GM12878 (cell line): ENCODE measurements at regions not wholly inside any gene's neighbourhood (a gene's known extent, or its start where the extent isn't known, plus 50 kb on each side); places are given as distances from the start of the nearest gene placed in this dataset.

Experiments used
- ATAC-seq: fragments of 200-7000 bp; cut with Tn5 transposase; 3 replicates; pipeline ENCODE4 v1.9.1; 2020; ENCODE audit warnings: mild to moderate bottlenecking, moderate library complexity
- BruUV-seq: library from RNA; stranded (reverse); fragments of 400-500 nt; replicated peaks from 2 replicates; lab custom pipeline; 2021; lab: Mats Ljungman, UMichigan
- CTCF ChIA-PET: fragments of 300-600 bp; sonication (Branson Sonifier 250); formaldehyde crosslinking; extraction: SDS; loops from one replicate; lab custom pipeline; 2021; ENCODE audit warnings: inconsistent platforms; lab: Yijun Ruan, JAX
- POLR2A ChIA-PET: fragments of 350-600 bp; formaldehyde crosslinking; extraction: SDS; loops from one replicate; lab custom pipeline; 2021; ENCODE audit warnings: inconsistent platforms; lab: Charles Lee
- RAD21 ChIA-PET: fragments of 300-600 bp; sonication (Branson Sonifier 250); formaldehyde crosslinking; loops from one replicate; lab custom pipeline; 2023; ENCODE audit warnings: antibody characterized with exemption; ENCODE audit not compliant: unreplicated experiment; lab: Charles Lee
- SMC1A ChIA-PET: fragments of 300-600 bp; sonication (Branson Sonifier 250); formaldehyde crosslinking; loops from one replicate; lab custom pipeline; 2023; ENCODE audit not compliant: unreplicated experiment, uncharacterized antibody; lab: Charles Lee
- DNase-seq: peaks from one replicate; pipeline ENCODE4 v3.0.0-alpha.2; 2011; ENCODE audit warnings: low read depth, low spot score
- FAIRE-seq: peaks from 3 replicates; lab custom pipeline; 2011; peaks lifted over from hg19 to GRCh38; lab: Jason Lieb, UNC
- H2AFZ ChIP-seq: 2 replicates; pipeline ENCODE4 v1.6.0; 2011; ENCODE audit warnings: low read depth, low read length, control low read depth; ENCODE audit not compliant: control insufficient read depth
- H3K27ac ChIP-seq: 2 replicates; pipeline ENCODE4 v1.5.1; 2011; ENCODE audit warnings: control low read depth; ENCODE audit not compliant: control insufficient read depth, insufficient read depth
- H3K27me3 ChIP-seq, 2 experiments: replicated peaks in 1 of 2; 2 replicates each; pipeline versions ENCODE4 v1.6.0 to v1.6.1; 2011; ENCODE audit warnings: low read length in 1 of 2; ENCODE audit not compliant: control insufficient read depth in 2 of 2, insufficient read depth in 2 of 2
- H3K36me3 ChIP-seq, 2 experiments: 2 replicates each; pipeline ENCODE4 v1.5.1; 2011; ENCODE audit warnings: low read length in 1 of 2; ENCODE audit not compliant: control insufficient read depth in 2 of 2, insufficient read depth in 2 of 2
- H3K4me1 ChIP-seq: 2 replicates; pipeline ENCODE4 v1.6.1; 2011; ENCODE audit warnings: mild to moderate bottlenecking, low read length, moderate library complexity, mixed read lengths; ENCODE audit not compliant: control insufficient read depth, insufficient read depth
- H3K4me2 ChIP-seq: 2 replicates; pipeline ENCODE4 v1.6.0; 2011; ENCODE audit warnings: control low read depth; ENCODE audit not compliant: control insufficient read depth, insufficient read depth
- H3K4me3 ChIP-seq: fragments of 200-600 bp; sonication (generic); 2 replicates; pipeline ENCODE4 v1.5.1; 2016
- H3K79me2 ChIP-seq: 2 replicates; pipeline ENCODE4 v1.6.0; 2011; ENCODE audit warnings: low read length; ENCODE audit not compliant: control insufficient read depth, insufficient read depth
- H3K9ac ChIP-seq: 2 replicates; pipeline ENCODE4 v1.8.0; 2011; ENCODE audit warnings: low read length, control low read depth, mixed read lengths; ENCODE audit not compliant: control insufficient read depth, insufficient read depth
- H3K9me3 ChIP-seq: replicated peaks from 3 replicates; pipeline ENCODE4 v1.5.1; 2011; ENCODE audit warnings: mild to moderate bottlenecking, low read length; ENCODE audit not compliant: control insufficient read depth, insufficient read depth
- H4K20me1 ChIP-seq: 2 replicates; pipeline ENCODE4 v1.6.0; 2011; ENCODE audit not compliant: control insufficient read depth, insufficient read depth
- CHD2 ChIP-seq: IDR thresholded peaks from 2 replicates; pipeline ENCODE4 v1.6.1; 2011; ENCODE audit warnings: low read depth, low read length, improper control_type of control experiment, borderline replicate concordance
- JUND ChIP-seq: IDR thresholded peaks from 2 replicates; pipeline ENCODE4 v1.6.1; 2012; ENCODE audit warnings: low read depth, mild to moderate bottlenecking, low read length, improper control_type of control experiment, moderate library complexity
- KDM1A ChIP-seq: fragments of 200-600 bp; sonication (generic); IDR thresholded peaks from 2 replicates; pipeline ENCODE4 v1.6.1; 2016; ENCODE audit warnings: borderline replicate concordance
- YY1 ChIP-seq: IDR thresholded peaks from 2 replicates; pipeline ENCODE4 v1.6.1; 2011; ENCODE audit warnings: low read depth, mild to moderate bottlenecking, low read length
- WGBS: methylation state at CpG from one replicate; pipeline ENCODE4 v1.1.6; 2016; ENCODE audit warnings: low lambda C conversion rate; ENCODE audit not compliant: insufficient replicate concordance, insufficient coverage; ENCODE audit errors: missing lambda C conversion rate; 5-methylcytosine and 5-hydroxymethylcytosine counted together
- in situ Hi-C: fragments of 300-500 bp; cut with MboI; formaldehyde crosslinking; loops from 9 replicates; pipeline ENCODE4 v1.14.3; 2018; ENCODE audit warnings: mixed read lengths
- intact Hi-C: fragments of 100-400 bp; cut with micrococcal nuclease; formaldehyde crosslinking; loops from one replicate; pipeline ENCODE4 v1.14.2; 2022; ENCODE audit not compliant: unreplicated experiment
- TF ChIP-seq, protein P1 (sequence below): fragments of 450-650 bp; IDR thresholded peaks from 2 replicates; pipeline ENCODE4 v1.6.1; 2017; ENCODE audit warnings: antibody characterized with exemption, mild to moderate bottlenecking, moderate library complexity
- TF ChIP-seq, protein P2 (sequence below): IDR thresholded peaks from 2 replicates; pipeline ENCODE4 v1.6.1; 2012; ENCODE audit warnings: mild to moderate bottlenecking, low read depth, low read length

DNA sequence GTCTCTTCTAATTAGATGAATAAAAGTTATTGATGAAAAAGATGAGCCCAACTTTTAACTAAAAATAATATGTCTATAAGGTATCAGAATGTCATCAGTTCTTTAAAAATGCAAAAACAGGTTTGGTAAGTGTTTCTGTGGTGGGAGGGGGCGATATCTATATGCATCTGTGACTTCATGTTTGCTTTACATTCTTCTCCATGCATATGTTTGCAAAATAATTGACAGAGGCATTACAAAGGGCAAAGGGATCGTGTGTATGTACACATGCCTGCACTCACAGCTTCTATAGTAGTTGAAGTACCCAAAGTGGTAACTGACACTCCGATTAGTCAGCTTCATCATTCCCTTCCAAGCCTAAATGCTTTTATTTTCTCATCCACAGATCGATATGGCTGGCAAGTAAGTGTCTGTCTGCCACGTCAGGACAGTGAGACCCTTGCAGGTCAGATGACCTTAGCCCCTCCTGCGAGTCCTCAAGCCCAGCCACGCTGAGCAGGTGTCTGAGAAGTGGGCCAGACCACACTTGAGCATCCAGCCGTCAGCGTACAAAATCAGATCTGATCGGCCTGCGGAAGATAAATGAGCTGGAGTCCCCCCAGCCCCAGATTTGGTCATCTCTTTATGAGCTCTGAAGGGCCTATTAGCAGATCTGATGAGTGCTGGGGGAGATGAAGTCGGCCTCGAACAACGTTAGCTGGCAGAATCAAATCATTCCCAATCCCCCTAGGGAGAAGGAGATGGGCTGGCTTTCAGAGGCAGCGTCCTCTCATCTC lies 369.1 kb downstream of the MAFB start:
- Histone ChIP-seq H3K27me3 (peaks cover 0 to 2% of the 10 kb centered on the region in 2 experiments; a peak in 1 of 4 replicates), H2AFZ (no peak overlapping the region), H3K4me2 (no peak overlapping the region), H3K36me3 (no peaks in the 10 kb centered on the region), H3K9ac (no peak overlapping the region), H3K4me1 (no peaks in the 10 kb centered on the region), H3K4me3 (no peak overlapping the region), H4K20me1 (no peaks in the 10 kb centered on the region), H3K79me2 (no peaks in the 10 kb centered on the region), H3K9me3 (no peaks in the 10 kb centered on the region), H3K27ac (no peak overlapping the region)
- ChIA-PET SMC1A (no interaction called here), RAD21 (no interaction called here), CTCF (interaction anchor here (0.7 kb wide), 1 partner anchor 104 kb away, joined by 3 read pairs; no protein-coding TSS in a partner anchor), POLR2A (no interaction called here)
- no TSS peak for BruUV-seq
- no peak for ATAC-seq
- no peak for DNase-seq
- TF ChIP-seq CHD2 (no peak), YY1 (no peak), KDM1A (no peak), JUND (no peak)
- TF ChIP-seq, protein P1, sequence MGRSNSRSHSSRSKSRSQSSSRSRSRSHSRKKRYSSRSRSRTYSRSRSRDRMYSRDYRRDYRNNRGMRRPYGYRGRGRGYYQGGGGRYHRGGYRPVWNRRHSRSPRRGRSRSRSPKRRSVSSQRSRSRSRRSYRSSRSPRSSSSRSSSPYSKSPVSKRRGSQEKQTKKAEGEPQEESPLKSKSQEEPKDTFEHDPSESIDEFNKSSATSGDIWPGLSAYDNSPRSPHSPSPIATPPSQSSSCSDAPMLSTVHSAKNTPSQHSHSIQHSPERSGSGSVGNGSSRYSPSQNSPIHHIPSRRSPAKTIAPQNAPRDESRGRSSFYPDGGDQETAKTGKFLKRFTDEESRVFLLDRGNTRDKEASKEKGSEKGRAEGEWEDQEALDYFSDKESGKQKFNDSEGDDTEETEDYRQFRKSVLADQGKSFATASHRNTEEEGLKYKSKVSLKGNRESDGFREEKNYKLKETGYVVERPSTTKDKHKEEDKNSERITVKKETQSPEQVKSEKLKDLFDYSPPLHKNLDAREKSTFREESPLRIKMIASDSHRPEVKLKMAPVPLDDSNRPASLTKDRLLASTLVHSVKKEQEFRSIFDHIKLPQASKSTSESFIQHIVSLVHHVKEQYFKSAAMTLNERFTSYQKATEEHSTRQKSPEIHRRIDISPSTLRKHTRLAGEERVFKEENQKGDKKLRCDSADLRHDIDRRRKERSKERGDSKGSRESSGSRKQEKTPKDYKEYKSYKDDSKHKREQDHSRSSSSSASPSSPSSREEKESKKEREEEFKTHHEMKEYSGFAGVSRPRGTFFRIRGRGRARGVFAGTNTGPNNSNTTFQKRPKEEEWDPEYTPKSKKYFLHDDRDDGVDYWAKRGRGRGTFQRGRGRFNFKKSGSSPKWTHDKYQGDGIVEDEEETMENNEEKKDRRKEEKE, result no peak
- TF ChIP-seq, protein P2, sequence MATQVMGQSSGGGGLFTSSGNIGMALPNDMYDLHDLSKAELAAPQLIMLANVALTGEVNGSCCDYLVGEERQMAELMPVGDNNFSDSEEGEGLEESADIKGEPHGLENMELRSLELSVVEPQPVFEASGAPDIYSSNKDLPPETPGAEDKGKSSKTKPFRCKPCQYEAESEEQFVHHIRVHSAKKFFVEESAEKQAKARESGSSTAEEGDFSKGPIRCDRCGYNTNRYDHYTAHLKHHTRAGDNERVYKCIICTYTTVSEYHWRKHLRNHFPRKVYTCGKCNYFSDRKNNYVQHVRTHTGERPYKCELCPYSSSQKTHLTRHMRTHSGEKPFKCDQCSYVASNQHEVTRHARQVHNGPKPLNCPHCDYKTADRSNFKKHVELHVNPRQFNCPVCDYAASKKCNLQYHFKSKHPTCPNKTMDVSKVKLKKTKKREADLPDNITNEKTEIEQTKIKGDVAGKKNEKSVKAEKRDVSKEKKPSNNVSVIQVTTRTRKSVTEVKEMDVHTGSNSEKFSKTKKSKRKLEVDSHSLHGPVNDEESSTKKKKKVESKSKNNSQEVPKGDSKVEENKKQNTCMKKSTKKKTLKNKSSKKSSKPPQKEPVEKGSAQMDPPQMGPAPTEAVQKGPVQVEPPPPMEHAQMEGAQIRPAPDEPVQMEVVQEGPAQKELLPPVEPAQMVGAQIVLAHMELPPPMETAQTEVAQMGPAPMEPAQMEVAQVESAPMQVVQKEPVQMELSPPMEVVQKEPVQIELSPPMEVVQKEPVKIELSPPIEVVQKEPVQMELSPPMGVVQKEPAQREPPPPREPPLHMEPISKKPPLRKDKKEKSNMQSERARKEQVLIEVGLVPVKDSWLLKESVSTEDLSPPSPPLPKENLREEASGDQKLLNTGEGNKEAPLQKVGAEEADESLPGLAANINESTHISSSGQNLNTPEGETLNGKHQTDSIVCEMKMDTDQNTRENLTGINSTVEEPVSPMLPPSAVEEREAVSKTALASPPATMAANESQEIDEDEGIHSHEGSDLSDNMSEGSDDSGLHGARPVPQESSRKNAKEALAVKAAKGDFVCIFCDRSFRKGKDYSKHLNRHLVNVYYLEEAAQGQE, result no peak
- FAIRE-seq, result no peak
- intact Hi-C loops, result no loop called here
- 30% methylated on average over 15 of the region's 15 CpGs for WGBS
- in situ Hi-C loops, result no loop called here
